HG03139 (cell line): ENCODE measurements at regions not wholly inside any gene's neighbourhood (a gene's known extent, or its start where the extent isn't known, plus 50 kb on each side); places are given as distances from the start of the nearest gene placed in this dataset.
"Not testable (repeated sequence)": the region's sequence is repeated elsewhere in the genome, so short reads cannot be mapped to it uniquely, and the experiment has no call there.

ENCODE experiments used
- ATAC-seq: cut with Tn5 transposase; IDR thresholded peaks from one replicate; pipeline ENCODE4 v1.9.1; 2021; ENCODE audit not compliant: unreplicated experiment

DNA sequence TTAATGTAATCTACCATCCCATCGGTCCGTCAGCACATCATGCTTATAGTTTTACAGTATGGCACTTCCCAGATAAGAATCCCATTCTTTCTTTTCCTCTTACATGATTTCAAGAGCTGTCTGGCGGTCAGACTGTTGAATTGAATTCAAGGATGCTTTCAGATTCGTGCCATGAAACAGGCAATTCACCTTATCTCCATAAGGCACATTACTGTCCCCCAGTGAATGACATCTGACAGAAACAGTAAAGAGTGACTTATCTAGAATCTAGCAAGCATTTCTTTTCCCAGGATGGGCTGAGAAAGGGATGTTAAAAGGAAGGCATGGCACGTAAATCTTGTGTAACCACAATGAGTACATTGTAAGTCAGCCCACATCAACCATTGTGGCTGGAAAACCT, 61.1 kb upstream of the SEM1 start:
- ATAC-seq = no peak

DNA sequence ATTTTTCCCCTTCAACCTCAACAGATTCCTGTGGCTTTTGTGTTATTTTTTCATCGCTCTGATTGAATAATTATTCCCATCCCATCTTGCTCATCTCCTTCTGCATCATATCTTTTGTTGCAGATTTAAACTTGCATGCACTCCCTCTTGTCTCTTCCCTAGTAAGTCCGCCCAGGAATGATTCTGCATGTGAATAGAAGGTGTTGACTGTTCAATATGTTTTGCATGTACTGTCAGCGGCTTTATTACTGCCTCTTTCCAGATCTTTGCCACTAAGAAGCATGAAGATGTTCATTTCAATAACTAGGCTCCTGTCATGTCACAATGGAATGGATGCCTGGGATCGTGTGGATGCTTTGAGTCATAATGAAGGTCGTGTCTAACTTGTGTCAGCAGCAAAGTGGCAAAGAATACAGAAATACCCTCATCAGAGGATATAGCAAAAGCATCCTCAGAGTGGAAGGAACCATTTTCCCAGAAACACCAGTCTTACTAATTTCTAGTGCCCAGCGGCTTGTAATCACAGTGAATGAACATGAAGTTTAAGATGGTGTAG, 62.6 kb upstream of the SEM1 start:
- no peak for ATAC-seq

DNA sequence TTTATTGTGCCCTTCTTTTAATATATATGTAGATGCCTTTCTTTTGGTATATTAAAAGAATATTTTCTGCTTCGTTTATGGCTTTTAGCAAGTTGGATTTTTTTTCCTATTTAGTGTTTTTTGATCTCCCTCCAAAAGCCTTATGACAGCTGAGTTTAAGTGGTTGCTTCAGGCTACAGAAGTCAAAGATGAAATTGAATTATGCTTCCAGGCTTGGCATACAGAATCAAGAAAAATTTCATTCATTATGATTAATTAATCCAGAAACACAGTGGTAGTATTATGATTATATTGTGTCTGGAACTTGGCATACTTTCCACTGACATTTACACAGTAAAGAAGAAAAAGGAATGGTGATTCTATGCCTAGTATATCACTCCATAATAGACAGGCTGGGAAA, 63.8 kb upstream of the SEM1 start:
- no peak for ATAC-seq

DNA sequence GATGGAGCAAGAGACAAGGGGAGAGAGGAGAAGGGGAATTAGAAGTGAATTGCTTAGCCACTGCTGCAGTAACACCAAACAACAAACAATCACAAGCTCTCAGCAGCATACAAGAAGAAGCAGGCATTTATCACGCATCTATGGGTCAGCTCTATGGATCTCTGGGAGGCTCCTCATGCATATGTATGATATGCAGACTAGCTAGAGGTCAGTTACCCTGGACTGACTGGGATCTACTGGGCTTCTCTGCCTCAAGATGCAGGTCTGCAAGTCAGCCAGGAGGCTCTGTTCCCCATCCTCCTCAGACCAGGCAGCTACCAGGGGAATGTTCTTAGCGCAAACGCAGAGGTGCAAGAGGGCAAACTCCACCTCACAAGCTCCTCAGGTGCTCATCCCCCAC, 64.7 kb upstream of the SEM1 start:
- ATAC-seq = no peak

GRCh38 chr7:96775046-96775445, 65.4 kb upstream of the SEM1 start:
- no peak for ATAC-seq

DNA sequence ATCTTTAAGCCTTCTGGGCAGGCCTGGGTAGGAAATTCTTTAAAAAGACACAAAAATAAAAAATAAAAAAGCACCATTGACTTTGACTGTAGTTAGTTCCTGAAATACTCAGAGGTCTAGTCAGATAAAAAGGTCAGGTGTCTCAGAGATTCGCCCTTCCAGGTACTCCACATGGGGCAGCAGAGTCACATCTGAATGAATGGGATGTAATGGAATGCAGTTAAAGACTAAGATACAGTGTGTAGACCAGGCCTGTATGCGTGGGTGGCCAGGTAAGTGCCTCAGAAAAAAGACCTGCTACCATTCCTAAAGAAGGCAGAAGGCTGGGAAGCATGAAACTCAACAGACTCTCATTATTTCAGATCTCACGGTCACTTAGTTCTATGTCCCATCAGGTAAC, 68.6 kb upstream of the SEM1 start:
- no peak for ATAC-seq

DNA sequence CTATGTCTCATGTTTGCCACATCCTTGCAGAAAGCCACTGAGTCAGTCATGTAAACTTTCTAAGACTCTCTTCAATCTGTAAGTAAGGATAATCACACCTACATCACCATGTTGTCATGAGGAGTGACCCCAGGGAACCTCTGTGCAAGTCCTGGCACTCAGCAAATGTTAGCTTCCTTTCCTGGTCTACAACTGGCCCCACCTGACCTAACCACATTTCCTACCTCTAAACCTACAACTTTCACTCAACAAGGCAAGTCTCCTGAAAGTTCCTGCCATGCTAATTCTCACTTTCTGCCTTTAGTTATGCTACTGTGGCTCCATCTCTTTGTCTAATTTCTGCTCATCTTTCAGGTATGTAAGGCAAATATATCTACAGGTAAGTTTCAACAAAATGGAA, 72.3 kb upstream of the SEM1 start:
- no peak for ATAC-seq

- not testable (repeated sequence) for ATAC-seq
These were observed 73.1 kb upstream of the SEM1 start for GRCh38 chr7:96782686-96783298.

DNA sequence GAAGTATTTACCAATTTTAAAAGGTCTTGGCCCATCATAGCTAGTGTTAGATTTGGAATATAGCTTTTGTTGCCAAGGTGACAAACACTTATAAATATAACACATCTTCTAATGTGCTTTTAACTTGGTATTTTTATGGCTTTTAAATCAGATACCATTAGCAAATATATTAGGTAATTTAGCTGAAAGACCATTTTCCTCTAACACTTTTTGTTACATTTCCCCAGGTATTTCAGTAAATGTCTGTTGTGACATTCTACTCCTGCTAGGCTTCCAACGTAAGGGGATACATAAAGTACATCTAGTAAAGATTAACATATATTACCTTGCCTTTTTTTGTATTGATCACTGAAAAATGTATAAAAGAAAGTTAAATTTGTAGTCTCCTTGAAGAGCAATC, 75.0 kb upstream of the SEM1 start:
- no peak for ATAC-seq

DNA sequence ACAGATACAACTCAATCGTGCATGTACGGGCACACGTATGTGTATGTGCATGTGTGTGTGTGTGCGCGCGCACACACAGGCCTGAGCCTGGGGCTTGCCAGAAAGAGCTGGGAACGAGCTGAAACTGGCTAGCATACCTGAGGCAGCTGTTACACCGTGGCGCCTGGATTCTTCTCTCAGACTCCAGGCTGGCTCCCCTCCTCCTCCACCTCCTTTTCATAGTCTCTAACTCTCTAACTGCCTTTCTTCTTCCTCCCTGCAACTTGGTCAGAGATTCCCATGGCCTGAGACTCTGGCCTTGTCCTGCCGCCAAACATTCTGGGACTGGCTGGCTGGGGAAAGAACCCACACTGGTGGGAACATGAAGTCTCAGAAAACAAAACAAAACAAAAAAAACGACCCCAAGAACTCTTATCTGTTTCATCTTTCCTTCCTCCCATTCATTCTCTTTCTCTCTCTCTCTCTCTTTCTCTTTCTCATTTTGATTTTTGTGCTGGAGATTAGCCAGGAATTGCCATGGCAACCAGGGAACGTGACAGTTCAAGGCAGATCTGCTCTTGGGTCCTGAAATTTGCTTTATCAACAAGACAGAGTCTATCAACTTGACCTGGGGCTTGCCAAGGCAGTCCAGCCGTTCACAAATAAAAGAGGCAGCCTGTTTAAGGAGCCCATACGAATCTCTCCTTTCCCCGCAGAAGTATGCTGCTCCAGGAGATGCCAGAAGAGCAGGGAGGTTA, 76.8 kb upstream of the SEM1 start:
- no peak for ATAC-seq

GRCh38 chr7:96786998-96787395, 77.4 kb upstream of the SEM1 start:
- ATAC-seq = no peak

- no peak for ATAC-seq
These were observed 80.3 kb upstream of the SEM1 start for GRCh38 chr7:96789914-96790313.

GRCh38 chr7:96792115-96792514, 82.5 kb upstream of the SEM1 start:
- no peak for ATAC-seq

DNA sequence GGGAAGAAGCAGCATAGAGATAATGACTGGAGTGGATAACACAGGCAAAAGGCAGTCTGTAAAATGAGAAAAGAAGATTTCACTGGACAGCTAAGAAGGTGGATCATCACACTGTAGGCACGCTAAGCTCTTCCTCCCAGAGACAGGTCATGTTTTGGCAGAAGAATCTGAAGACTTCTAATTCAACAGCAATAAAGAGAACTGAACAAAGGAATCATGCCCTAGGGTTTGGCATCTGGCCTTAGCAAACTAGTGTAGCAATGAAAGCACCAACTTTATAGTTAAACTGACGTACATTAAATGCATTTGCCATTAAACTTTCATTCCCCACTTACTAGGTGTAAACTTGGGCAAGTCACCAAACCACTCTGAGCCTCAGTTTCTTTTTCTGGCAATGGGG, 84.4 kb upstream of the SEM1 start:
- ATAC-seq = no peak

DNA sequence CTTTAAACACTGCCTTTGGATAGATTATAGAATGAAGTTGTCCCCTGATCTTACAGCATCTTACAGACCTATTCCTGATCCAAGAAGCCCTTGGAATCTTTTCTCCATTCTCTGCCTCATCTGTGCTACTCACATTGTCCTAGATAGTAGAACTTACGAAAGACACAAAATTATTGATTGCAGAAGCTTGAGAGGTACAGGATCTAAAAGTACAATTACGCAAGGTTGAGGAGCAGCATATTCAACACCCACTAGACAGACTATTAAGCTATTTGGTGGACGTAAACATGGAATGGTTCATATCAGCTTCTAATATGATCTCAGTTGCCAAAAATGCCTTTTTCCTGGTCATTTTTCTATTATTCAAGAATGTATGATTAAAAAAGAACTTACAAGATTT, 90.5 kb upstream of the SEM1 start:
- no peak for ATAC-seq

DNA sequence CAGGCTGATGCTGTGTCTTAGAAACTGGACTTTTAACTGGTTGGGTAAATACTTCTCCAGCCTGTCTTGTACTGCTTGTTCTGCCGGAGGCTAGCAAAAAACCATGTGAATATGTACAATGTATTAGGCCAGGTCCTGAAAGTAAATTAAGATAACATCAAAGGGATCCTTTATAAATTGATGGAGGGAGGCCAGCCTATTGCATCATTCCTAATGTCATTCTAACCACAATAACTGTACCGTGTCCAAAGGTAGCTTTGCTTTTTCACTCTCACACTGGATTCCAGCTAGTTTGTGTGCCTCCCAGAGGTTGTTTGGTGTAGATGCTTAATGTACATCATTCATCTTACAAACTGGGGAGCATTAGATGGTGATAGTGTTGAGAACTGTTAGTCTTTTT, 91.2 kb upstream of the SEM1 start:
- ATAC-seq = no peak

- no peak for ATAC-seq
These were observed 109.6 kb upstream of the SEM1 start for GRCh38 chr7:96819111-96819700.

GRCh38 chr7:96821131-96821530, 111.5 kb upstream of the SEM1 start:
- not testable (repeated sequence) for ATAC-seq

GRCh38 chr7:96822824-96823223, 113.2 kb upstream of the SEM1 start:
- ATAC-seq = no peak

- ATAC-seq = no peak
These were observed 113.6 kb upstream of the SEM1 start for GRCh38 chr7:96823274-96823673.

DNA sequence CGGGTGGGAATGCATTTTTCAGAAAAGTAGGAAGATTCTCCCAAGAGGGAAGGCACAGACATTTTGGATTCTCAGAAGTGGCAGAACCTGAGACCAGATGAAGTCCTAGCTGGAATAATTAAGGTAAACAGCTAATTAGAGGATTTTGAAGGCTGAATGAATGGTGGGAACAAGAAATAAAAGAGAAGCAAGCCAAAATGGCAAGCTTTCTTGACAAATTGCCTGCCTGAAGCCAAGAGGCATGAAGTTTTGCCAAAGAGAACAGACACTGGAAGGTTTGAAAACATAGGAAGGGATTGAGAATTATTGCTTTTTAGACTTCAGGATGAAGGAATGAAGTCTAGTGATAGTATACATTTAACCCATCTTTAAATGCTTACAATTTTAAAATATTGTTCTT, 115.0 kb upstream of the SEM1 start:
- no peak for ATAC-seq

- ATAC-seq = no peak
These were observed 115.6 kb upstream of the SEM1 start for GRCh38 chr7:96825285-96825684.
